ENCODE measurements at regions not wholly inside any gene's neighbourhood (a gene's known extent, or its start where the extent isn't known, plus 50 kb on each side); places are given as distances from the start of the nearest gene placed in this dataset.
"Not testable (repeated sequence)": the region's sequence is repeated elsewhere in the genome, so short reads cannot be mapped to it uniquely, and the experiment has no call there.

DNA sequence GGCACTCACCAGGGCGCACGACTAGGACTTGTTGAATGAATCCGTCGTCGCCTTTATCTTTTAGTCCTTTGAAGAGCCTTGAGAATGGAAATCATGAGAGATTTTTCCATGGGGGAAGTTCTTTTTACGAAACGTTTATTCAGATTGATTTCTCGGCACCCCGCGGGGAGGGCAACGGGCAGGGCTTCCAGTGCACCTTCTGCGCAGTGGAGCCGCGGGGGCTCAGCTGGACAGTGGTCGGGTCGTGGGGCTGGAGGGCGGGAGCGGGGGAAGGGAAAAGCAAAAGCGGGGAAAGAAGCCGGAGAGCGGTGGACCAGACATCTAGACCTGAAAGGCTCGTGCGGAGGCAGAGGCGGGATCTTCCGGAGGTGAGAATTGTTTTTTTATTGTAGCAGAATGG is 50.6 kb upstream of the NBPF20 start:
- not testable (repeated sequence) for H3K27ac ChIP-seq (ENCODE audit: low read depth, low read length); H3K36me3 ChIP-seq (ENCODE audit: insufficient read depth, low read length); H2AFZ ChIP-seq (ENCODE audit: low read length, unreplicated experiment); H3K4me1 ChIP-seq (ENCODE audit: control insufficient read depth, insufficient read depth, low read length, unreplicated experiment); H3K79me2 ChIP-seq (ENCODE audit: control insufficient read depth, insufficient read depth, low read length, unreplicated experiment); H3K27me3 ChIP-seq (ENCODE audit: insufficient read depth, low read length)
- peak overlapping the region; percentile 74 for H3K4me3 ChIP-seq (ENCODE audit: low read depth, low read length)

GRCh38 chr1:145475369-145475915 is 50.0 kb upstream of the NBPF20 start:
- H3K79me2 ChIP-seq (ENCODE audit: control insufficient read depth, insufficient read depth, low read length, unreplicated experiment); H3K36me3 ChIP-seq (ENCODE audit: insufficient read depth, low read length); H3K27ac ChIP-seq (ENCODE audit: low read depth, low read length); H2AFZ ChIP-seq (ENCODE audit: low read length, unreplicated experiment); H3K4me1 ChIP-seq (ENCODE audit: control insufficient read depth, insufficient read depth, low read length, unreplicated experiment); H3K27me3 ChIP-seq (ENCODE audit: insufficient read depth, low read length): not testable (repeated sequence)
- H3K4me3 ChIP-seq (ENCODE audit: low read depth, low read length): peak overlapping the region; percentile 74

All from ACC112 (cell line).